Colonic mucosa (tissue), 4 donors: ENCODE measurements at regions not wholly inside any gene's neighbourhood (a gene's known extent, or its start where the extent isn't known, plus 50 kb on each side); places are given as distances from the start of the nearest gene placed in this dataset.
"Not testable (repeated sequence)": the region's sequence is repeated elsewhere in the genome, so short reads cannot be mapped to it uniquely, and the experiment has no call there.

ENCODE experiments used
- DNase-seq: peaks from one replicate; pipeline ENCODE4 v3.0.0-alpha.2; 2020
- H3K27ac ChIP-seq: fragments of 200-600 bp; one replicate; pipeline ENCODE4 v1.8.0; 2021
- H3K27me3 ChIP-seq: fragments of 200-600 bp; one replicate; pipeline ENCODE4 v1.8.0; 2021
- H3K36me3 ChIP-seq: fragments of 200-600 bp; one replicate; pipeline ENCODE4 v1.8.0; 2021
- H3K4me1 ChIP-seq: fragments of 200-600 bp; one replicate; pipeline ENCODE4 v1.8.0; 2021; ENCODE audit warnings: mild to moderate bottlenecking
- H3K4me3 ChIP-seq: fragments of 200-600 bp; one replicate; pipeline ENCODE4 v1.8.0; 2021
- H3K9ac ChIP-seq, 2 donors: one replicate each; pipeline ENCODE4 v1.7.0; 2013; ENCODE audit warnings: control low read depth in 2 of 2, low read depth in 2 of 2, low read length in 2 of 2
- H3K9me3 ChIP-seq: fragments of 200-600 bp; one replicate; pipeline ENCODE4 v1.8.0; 2021
- CTCF ChIP-seq: fragments of 200-600 bp; IDR thresholded peaks from one replicate; pipeline ENCODE4 v1.8.0; 2022; ENCODE audit warnings: antibody characterized with exemption, mild to moderate bottlenecking
- intact Hi-C: fragments of 100-400 bp; cut with DNase I; formaldehyde crosslinking; loops from one replicate; pipeline ENCODE4 v1.14.1; 2022
- donor health status: healthy.
- donor health status: DM: no; HTN: no; CAD: no.
- donor health status: DM: no; HTN: no; CAD: no.

DNA sequence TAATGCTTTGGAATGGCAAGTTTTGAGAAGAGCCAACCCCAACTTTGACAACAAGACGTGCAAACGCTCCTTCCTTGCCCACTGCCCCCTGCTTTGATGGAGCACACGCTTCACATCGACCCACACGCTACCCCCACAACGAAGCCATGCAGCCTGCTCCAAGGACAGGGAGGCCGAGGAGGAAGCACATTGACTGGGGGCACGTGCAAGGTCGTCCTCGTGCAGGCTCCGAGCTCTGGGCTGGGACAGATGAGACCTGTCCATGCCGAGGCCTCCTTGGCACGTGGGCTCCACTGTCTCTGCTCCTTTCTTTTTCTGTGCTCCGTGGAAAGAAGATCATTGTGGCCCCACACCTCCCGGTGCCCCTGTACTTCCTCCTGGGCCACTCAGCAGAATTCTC lies 309.0 kb downstream of the TEX29 start:
- H3K9me3 ChIP-seq, result no peaks in the 10 kb centered on the region
- H3K4me1 ChIP-seq, result no peaks in the 10 kb centered on the region
- intact Hi-C loops, result no loop called here
- no peak overlapping the region for H3K9ac ChIP-seq
- no peaks in the 10 kb centered on the region for H3K36me3 ChIP-seq
- TF ChIP-seq CTCF, result no peak
- H3K27ac ChIP-seq, result no peak overlapping the region
- H3K4me3 ChIP-seq, result no peak overlapping the region
- no peaks in the 10 kb centered on the region for H3K27me3 ChIP-seq
- DNase-seq, result no peak

DNA sequence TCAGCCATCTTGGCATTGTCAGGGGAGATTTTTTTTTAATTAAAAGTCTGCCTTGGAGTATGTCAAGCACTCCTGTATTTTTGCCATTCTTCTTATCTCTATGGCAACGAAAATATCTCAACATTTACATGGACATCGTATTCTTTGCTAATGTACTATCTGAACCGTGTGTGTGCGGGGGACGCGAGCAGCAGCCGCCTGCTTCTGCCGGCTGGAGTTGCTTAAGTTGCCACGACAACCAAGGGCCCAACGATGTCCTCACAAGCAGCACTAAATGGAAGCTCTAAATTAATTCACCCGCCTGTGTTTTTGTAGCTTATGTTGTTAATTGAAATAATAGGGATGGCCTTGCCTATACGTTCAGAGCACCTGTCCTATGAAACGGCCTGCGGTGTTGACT lies 309.5 kb downstream of the TEX29 start:
- H3K9ac ChIP-seq, result no peak overlapping the region
- H3K27me3 ChIP-seq, result no peaks in the 10 kb centered on the region
- no peaks in the 10 kb centered on the region for H3K36me3 ChIP-seq
- H3K9me3 ChIP-seq, result no peaks in the 10 kb centered on the region
- DNase-seq, result no peak
- H3K4me1 ChIP-seq, result no peaks in the 10 kb centered on the region
- H3K4me3 ChIP-seq, result no peak overlapping the region
- H3K27ac ChIP-seq, result no peak overlapping the region
- TF ChIP-seq CTCF, result no peak
- intact Hi-C loops, result no loop called here

GRCh38 chr13:111630406-111630805 lies 310.0 kb downstream of the TEX29 start:
- no peak for TF ChIP-seq CTCF
- Histone ChIP-seq H3K27me3 (no peaks in the 10 kb centered on the region), H3K4me3 (no peak overlapping the region), H3K36me3 (no peaks in the 10 kb centered on the region), H3K27ac (no peak overlapping the region), H3K4me1 (no peaks in the 10 kb centered on the region), H3K9me3 (no peaks in the 10 kb centered on the region), H3K9ac (no peak overlapping the region)
- intact Hi-C loops, result no loop called here
- DNase-seq, result no peak

DNA sequence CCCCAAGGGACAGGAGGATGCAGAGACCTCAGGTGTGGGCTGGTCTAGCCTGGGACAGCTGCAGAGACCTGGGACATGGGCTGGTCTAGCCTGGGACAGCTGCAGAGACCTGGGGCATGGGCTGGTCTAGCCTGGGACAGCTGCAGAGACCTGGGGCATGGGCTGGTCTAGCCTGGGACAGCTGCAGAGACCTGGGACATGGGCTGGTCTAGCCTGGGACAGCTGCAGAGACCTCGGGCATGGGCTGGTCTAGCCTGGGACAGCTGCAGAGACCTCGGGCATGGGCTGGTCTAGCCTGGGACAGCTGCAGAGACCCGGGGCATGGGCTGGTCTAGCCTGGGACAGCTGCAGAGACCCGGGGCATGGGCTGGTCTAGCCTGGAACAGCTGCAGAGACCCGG lies 310.8 kb downstream of the TEX29 start:
- H3K4me1 ChIP-seq, H3K27me3 ChIP-seq, DNase-seq, H3K4me3 ChIP-seq, H3K27ac ChIP-seq, H3K9me3 ChIP-seq, intact Hi-C loops, H3K36me3 ChIP-seq, H3K9ac ChIP-seq: not testable (repeated sequence)

- DNase-seq, result no peak
- Histone ChIP-seq H3K4me1 (no peaks in the 10 kb centered on the region), H3K36me3 (no peaks in the 10 kb centered on the region), H3K27me3 (no peaks in the 10 kb centered on the region), H3K27ac (no peak overlapping the region), H3K9ac (no peak overlapping the region), H3K4me3 (no peak overlapping the region), H3K9me3 (no peaks in the 10 kb centered on the region)
- intact Hi-C loops, result no loop called here
- TF ChIP-seq CTCF, result no peak
Observed at GRCh38 chr13:111632906-111633305, 312.5 kb downstream of the TEX29 start.

DNA sequence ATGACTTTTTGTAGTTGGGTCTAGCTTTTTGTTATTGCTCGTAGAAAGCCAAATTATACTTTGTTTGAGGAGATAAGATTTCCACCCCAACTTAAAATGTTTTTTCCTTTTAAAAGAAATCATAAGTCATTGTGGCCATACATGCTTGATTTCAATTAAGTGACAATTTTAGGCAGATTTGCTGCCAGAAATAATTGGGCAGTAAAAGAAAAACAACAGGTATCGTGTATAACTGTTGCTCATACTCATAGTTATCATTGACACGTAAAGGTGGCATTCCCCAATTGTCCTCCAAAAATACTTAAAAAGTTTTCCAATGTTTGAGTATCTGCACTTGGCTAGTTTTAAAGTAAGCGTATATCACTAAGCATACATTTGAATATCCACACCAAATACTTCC lies 313.0 kb downstream of the TEX29 start:
- TF ChIP-seq CTCF, result no peak
- Histone ChIP-seq H3K9me3 (no peaks in the 10 kb centered on the region), H3K9ac (no peak overlapping the region)

More for the DNA sequence above, 313.0 kb downstream of the TEX29 start:
- Histone ChIP-seq H3K4me3 (no peak overlapping the region), H3K4me1 (no peaks in the 10 kb centered on the region), H3K27me3 (no peaks in the 10 kb centered on the region), H3K36me3 (no peaks in the 10 kb centered on the region), H3K27ac (no peak overlapping the region)
- intact Hi-C loops, result no loop called here
- no peak for DNase-seq
